ENCODE measurements at regions not wholly inside any gene's neighbourhood (a gene's known extent, or its start where the extent isn't known, plus 50 kb on each side); places are given as distances from the start of the nearest gene placed in this dataset.

GRCh38 chr12:107351109-107351508 lies 257.8 kb upstream of the CRY1 start:
- no peak for DNase-seq

- no peak for DNase-seq
Observed at GRCh38 chr12:107351713-107352112, 258.4 kb upstream of the CRY1 start.

- DNase-seq = no peak
Observed at GRCh38 chr12:107352347-107353081, 259.2 kb upstream of the CRY1 start.

- DNase-seq = no peak
Observed at GRCh38 chr12:107353312-107353711, 260.0 kb upstream of the CRY1 start.

- DNase-seq = no peak
Observed at GRCh38 chr12:107355004-107355565, 261.7 kb upstream of the CRY1 start.

GRCh38 chr12:107355612-107356011 lies 262.3 kb upstream of the CRY1 start:
- no peak for DNase-seq

GRCh38 chr12:107356266-107356936 lies 263.1 kb upstream of the CRY1 start:
- no peak for DNase-seq

- no peak for DNase-seq
Observed at GRCh38 chr12:107356937-107357295, 263.6 kb upstream of the CRY1 start.

- DNase-seq = no peak
Observed at GRCh38 chr12:107359382-107359781, 266.0 kb upstream of the CRY1 start.

GRCh38 chr12:107360033-107360432 lies 266.7 kb upstream of the CRY1 start:
- no peak for DNase-seq

GRCh38 chr12:107360482-107360881 lies 267.1 kb upstream of the CRY1 start:
- no peak for DNase-seq

- no peak for DNase-seq
Observed at GRCh38 chr12:107361970-107362369, 268.6 kb upstream of the CRY1 start.

GRCh38 chr12:107362960-107363359 lies 269.6 kb upstream of the CRY1 start:
- no peak for DNase-seq

GRCh38 chr12:107364875-107365518 lies 271.6 kb upstream of the CRY1 start:
- no peak for DNase-seq

GRCh38 chr12:107365703-107366102 lies 272.4 kb upstream of the CRY1 start:
- no peak for DNase-seq

GRCh38 chr12:107366322-107366721 lies 273.0 kb upstream of the CRY1 start:
- DNase-seq = no peak

- peak; percentile 9 for DNase-seq
Observed at GRCh38 chr12:107368586-107368985, 275.2 kb upstream of the CRY1 start.

GRCh38 chr12:107369006-107369405 lies 275.7 kb upstream of the CRY1 start:
- DNase-seq = peak; percentile 12

GRCh38 chr12:107369679-107370078 lies 276.3 kb upstream of the CRY1 start:
- DNase-seq = peak; percentile 52

GRCh38 chr12:107372229-107372658 lies 278.9 kb upstream of the CRY1 start:
- DNase-seq = peak; percentile 68

GRCh38 chr12:107373238-107373809 lies 280.0 kb upstream of the CRY1 start:
- DNase-seq = peak; percentile 17

- DNase-seq = peak; percentile 19
Observed at GRCh38 chr12:107374161-107374840, 281.0 kb upstream of the CRY1 start.

GRCh38 chr12:107375231-107375630 lies 281.9 kb upstream of the CRY1 start:
- DNase-seq = no peak

Measured in CD4-positive, alpha-beta T cell treated with Interleukin-12 subunit alpha and Interleukin-12 subunit beta, for 1 hour (primary cell).